Activated T-cell treated with anti-CD3 and anti-CD28 coated beads, Interleukin-2, amount 50 U/mL, for 72 hours (primary cell): ENCODE measurements at regions not wholly inside any gene's neighbourhood (a gene's known extent, or its start where the extent isn't known, plus 50 kb on each side); places are given as distances from the start of the nearest gene placed in this dataset.
"Not testable (repeated sequence)": the region's sequence is repeated elsewhere in the genome, so short reads cannot be mapped to it uniquely, and the experiment has no call there.

Experiments
- ATAC-seq, 2 donors: fragments of 150-1000 bp; cut with Tn5 transposase; replicated peaks in 1 of 2; 2 replicates each; pipeline ENCODE4 v1.10.0; 2021; ENCODE audit warnings: moderate library complexity in 2 of 2, mild to moderate bottlenecking in 1 of 2
- DNase-seq, 2 donors: peaks; one replicate each; pipeline ENCODE4 v3.0.0; 2021 to 2022; ENCODE audit warnings: mixed read lengths in 1 of 2
- H3K27ac Mint-ChIP-seq: one replicate; pipeline ENCODE4 v1.8.0; 2022; ENCODE audit warnings: mild to moderate bottlenecking, moderate library complexity, mixed read lengths
- H3K27me3 Mint-ChIP-seq: one replicate; pipeline ENCODE4 v1.8.0; 2022; ENCODE audit warnings: low read depth, mixed read lengths
- H3K36me3 Mint-ChIP-seq, 2 donors: one replicate each; pipeline ENCODE4 v1.8.0; 2022; ENCODE audit warnings: mixed read lengths in 2 of 2, mild to moderate bottlenecking in 1 of 2; ENCODE audit not compliant: insufficient read depth in 2 of 2
- H3K4me1 Mint-ChIP-seq: one replicate; pipeline ENCODE4 v1.8.0; 2022; ENCODE audit warnings: low read depth, mixed read lengths
- H3K4me3 Mint-ChIP-seq, 2 donors: one replicate each; pipeline ENCODE4 v1.8.0; 2022; ENCODE audit warnings: mild to moderate bottlenecking in 2 of 2, mixed read lengths in 2 of 2, moderate library complexity in 2 of 2
- H3K9me3 Mint-ChIP-seq, 2 donors: one replicate each; pipeline ENCODE4 v1.8.0; 2022; ENCODE audit warnings: mixed read lengths in 2 of 2

GRCh38 chrX:107296184-107296583 is 89.8 kb downstream of the DNAAF6 start:
- ATAC-seq, H3K9me3 Mint-ChIP-seq, H3K4me3 Mint-ChIP-seq, H3K27ac Mint-ChIP-seq, DNase-seq, H3K4me1 Mint-ChIP-seq, H3K36me3 Mint-ChIP-seq: not testable (repeated sequence)
- H3K27me3 Mint-ChIP-seq = peaks cover 53% of the 10 kb centered on the region

GRCh38 chrX:107298276-107298675 is 91.9 kb downstream of the DNAAF6 start:
- Mint-ChIP-seq H3K9me3 (peaks cover 0 to 1% of the 10 kb centered on the region in 2 donors), H3K27me3 (peaks cover 66% of the 10 kb centered on the region), H3K4me1 (no peaks in the 10 kb centered on the region), H3K4me3 (no peak overlapping the region), H3K27ac (no peak overlapping the region), H3K36me3 (no peaks in the 10 kb centered on the region)
- no peak for ATAC-seq
- no peak for DNase-seq

GRCh38 chrX:107301253-107301652 is 94.8 kb downstream of the DNAAF6 start:
- Mint-ChIP-seq H3K27me3 (peaks cover 76% of the 10 kb centered on the region), H3K9me3 (peaks cover 0 to 2% of the 10 kb centered on the region in 2 donors), H3K27ac (no peak overlapping the region), H3K36me3 (peaks cover 1 to 2% of the 10 kb centered on the region in 2 donors), H3K4me3 (no peak overlapping the region), H3K4me1 (no peaks in the 10 kb centered on the region)
- no peak for DNase-seq
- no peak for ATAC-seq

- no peak overlapping the region for H3K4me3 Mint-ChIP-seq
- H3K36me3 Mint-ChIP-seq = peaks cover 1 to 2% of the 10 kb centered on the region in 2 donors
- DNase-seq (no peak), ATAC-seq (no peak)
- no peak overlapping the region for H3K27ac Mint-ChIP-seq
- H3K9me3 Mint-ChIP-seq = peaks cover 0 to 2% of the 10 kb centered on the region in 2 donors
- no peaks in the 10 kb centered on the region for H3K4me1 Mint-ChIP-seq
- H3K27me3 Mint-ChIP-seq = peaks cover 53% of the 10 kb centered on the region
Measured at GRCh38 chrX:107304141-107304540, 97.7 kb downstream of the DNAAF6 start.

- no peak overlapping the region for H3K4me3 Mint-ChIP-seq
- peaks cover 37% of the 10 kb centered on the region for H3K27me3 Mint-ChIP-seq
- no peaks in the 10 kb centered on the region for H3K9me3 Mint-ChIP-seq
- DNase-seq = no peak
- no peak for ATAC-seq
- no peaks in the 10 kb centered on the region for H3K36me3 Mint-ChIP-seq
- H3K27ac Mint-ChIP-seq = no peak overlapping the region
- H3K4me1 Mint-ChIP-seq = no peaks in the 10 kb centered on the region
Measured at GRCh38 chrX:107323786-107324492, 117.5 kb downstream of the DNAAF6 start.

GRCh38 chrX:107324493-107325310 is 118.3 kb downstream of the DNAAF6 start:
- peak in 1 of 2 donors; percentile 29 for ATAC-seq

DNA sequence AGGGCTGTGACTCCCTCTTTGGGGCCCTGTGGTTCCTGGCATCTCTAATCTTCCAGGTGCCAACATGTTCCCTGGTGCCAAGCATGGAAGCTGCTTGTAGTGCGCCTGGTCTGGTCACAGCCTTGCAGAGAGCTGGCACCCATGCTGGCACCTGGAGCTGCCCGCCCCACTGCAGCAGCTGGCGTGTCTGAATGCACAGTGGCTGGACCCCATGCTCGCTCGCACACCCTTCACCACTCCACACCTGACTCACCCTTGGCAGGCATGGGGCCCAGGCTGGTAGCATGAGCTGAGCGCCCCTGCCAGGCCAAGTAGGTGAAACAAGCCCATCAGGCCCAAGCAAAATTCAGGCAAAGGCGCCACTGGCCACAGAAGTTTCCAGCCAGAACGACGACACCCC is 119.1 kb downstream of the DNAAF6 start:
- no peak overlapping the region for H3K27ac Mint-ChIP-seq
- no peaks in the 10 kb centered on the region for H3K4me1 Mint-ChIP-seq
- no peaks in the 10 kb centered on the region for H3K36me3 Mint-ChIP-seq
- no peaks in the 10 kb centered on the region for H3K9me3 Mint-ChIP-seq
- H3K4me3 Mint-ChIP-seq = no peak overlapping the region
- H3K27me3 Mint-ChIP-seq = peaks cover 42% of the 10 kb centered on the region
- DNase-seq (no peak), ATAC-seq (no peak)

More at GRCh38 chrX:107324493-107325310, 118.3 kb downstream of the DNAAF6 start:
- H3K4me3 Mint-ChIP-seq = no peak overlapping the region
- no peaks in the 10 kb centered on the region for H3K9me3 Mint-ChIP-seq
- H3K27ac Mint-ChIP-seq = no peak overlapping the region
- peak; percentile 2 to 21 for DNase-seq
- peaks cover 37% of the 10 kb centered on the region for H3K27me3 Mint-ChIP-seq
- H3K4me1 Mint-ChIP-seq = no peaks in the 10 kb centered on the region
- no peaks in the 10 kb centered on the region for H3K36me3 Mint-ChIP-seq

DNA sequence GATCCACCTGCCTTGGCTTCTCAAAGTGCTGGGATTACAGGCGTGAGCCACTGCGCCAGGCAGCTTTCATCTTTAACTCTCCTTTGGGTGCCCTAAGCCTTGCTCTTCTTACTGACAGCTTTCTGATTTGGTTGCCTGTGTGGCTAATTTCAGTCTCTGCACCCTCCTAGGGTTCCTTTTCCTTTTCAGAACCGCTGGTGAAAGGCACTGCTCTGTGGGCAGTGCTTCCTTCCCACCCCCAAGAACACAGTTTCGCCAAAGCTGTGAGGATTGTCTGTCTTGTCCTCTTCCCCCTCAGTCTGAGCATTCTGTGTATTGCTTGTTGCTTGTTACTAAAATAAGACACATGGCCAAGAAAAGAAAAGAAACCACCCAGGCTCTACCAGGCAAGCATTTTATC is 101.4 kb upstream of the FRMPD3 start:
- no peak for ATAC-seq
- DNase-seq = no peak
- Mint-ChIP-seq H3K27me3 (peaks cover 72% of the 10 kb centered on the region), H3K27ac (no peak overlapping the region), H3K4me1 (no peaks in the 10 kb centered on the region), H3K9me3 (no peaks in the 10 kb centered on the region), H3K4me3 (no peak overlapping the region), H3K36me3 (no peaks in the 10 kb centered on the region)

GRCh38 chrX:107348990-107349389 is 100.5 kb upstream of the FRMPD3 start:
- peaks cover 67% of the 10 kb centered on the region for H3K27me3 Mint-ChIP-seq
- H3K9me3 Mint-ChIP-seq = no peaks in the 10 kb centered on the region
- DNase-seq (no peak), ATAC-seq (no peak)
- no peak overlapping the region for H3K27ac Mint-ChIP-seq
- H3K4me1 Mint-ChIP-seq = no peaks in the 10 kb centered on the region
- H3K36me3 Mint-ChIP-seq = no peaks in the 10 kb centered on the region
- no peak overlapping the region for H3K4me3 Mint-ChIP-seq

- H3K27me3 Mint-ChIP-seq = peaks cover 64% of the 10 kb centered on the region
- no peaks in the 10 kb centered on the region for H3K36me3 Mint-ChIP-seq
- DNase-seq (no peak), ATAC-seq (no peak)
- no peaks in the 10 kb centered on the region for H3K9me3 Mint-ChIP-seq
- H3K4me3 Mint-ChIP-seq = no peak overlapping the region
- H3K27ac Mint-ChIP-seq = no peak overlapping the region
- no peaks in the 10 kb centered on the region for H3K4me1 Mint-ChIP-seq
Measured at GRCh38 chrX:107355533-107355932, 93.9 kb upstream of the FRMPD3 start.

- H3K4me1 Mint-ChIP-seq = no peaks in the 10 kb centered on the region
- H3K27ac Mint-ChIP-seq = no peak overlapping the region
- peaks cover 55% of the 10 kb centered on the region for H3K27me3 Mint-ChIP-seq
- no peaks in the 10 kb centered on the region for H3K36me3 Mint-ChIP-seq
- DNase-seq (no peak), ATAC-seq (no peak)
- H3K4me3 Mint-ChIP-seq = no peak overlapping the region
- no peaks in the 10 kb centered on the region for H3K9me3 Mint-ChIP-seq
Measured at GRCh38 chrX:107360788-107361360, 88.6 kb upstream of the FRMPD3 start.

DNA sequence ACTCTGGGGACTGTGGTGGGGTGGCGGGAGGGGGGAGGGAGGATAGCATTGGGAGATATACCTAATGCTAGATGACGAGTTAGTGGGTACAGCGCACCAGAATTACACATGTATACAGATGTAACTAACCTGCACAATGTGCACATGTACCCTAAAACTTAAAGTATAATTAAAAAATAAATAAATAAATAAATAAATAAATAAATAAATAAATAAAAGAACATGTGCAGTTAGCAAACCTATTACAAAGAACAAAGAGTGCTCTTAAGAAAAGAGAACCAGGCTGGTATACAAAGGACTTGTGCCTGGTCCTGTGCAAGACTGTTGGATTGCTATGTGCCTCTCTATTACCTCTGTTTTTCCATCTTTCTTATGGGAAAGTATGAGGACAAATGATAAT is 79.3 kb upstream of the FRMPD3 start:
- H3K27me3 Mint-ChIP-seq, H3K27ac Mint-ChIP-seq, ATAC-seq, H3K4me3 Mint-ChIP-seq, H3K4me1 Mint-ChIP-seq, DNase-seq, H3K36me3 Mint-ChIP-seq, H3K9me3 Mint-ChIP-seq: not testable (repeated sequence)

DNA sequence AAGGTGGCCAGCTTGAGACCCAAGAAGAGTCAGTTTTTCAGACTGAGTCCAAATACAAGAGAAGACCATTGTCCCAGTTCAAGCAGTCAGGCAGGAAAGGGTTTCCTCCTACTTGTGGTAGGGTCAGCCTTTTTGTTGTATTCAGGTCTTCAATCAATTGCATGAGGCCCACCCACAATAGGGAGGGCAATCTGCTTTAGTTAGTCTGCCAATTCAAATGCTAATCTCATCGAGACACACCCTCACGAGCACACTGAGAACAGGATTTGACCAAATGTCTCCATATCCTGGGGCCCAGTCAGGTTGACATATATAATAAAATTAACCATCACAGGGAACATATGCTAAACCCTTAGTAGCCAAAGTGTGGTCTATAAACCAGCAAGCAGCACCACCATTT is 75.3 kb upstream of the FRMPD3 start:
- ATAC-seq = no peak
- no peaks in the 10 kb centered on the region for H3K4me1 Mint-ChIP-seq
- no peaks in the 10 kb centered on the region for H3K9me3 Mint-ChIP-seq

More for the DNA sequence above, 75.3 kb upstream of the FRMPD3 start:
- Mint-ChIP-seq H3K27ac (no peak overlapping the region), H3K27me3 (peaks cover 12% of the 10 kb centered on the region), H3K36me3 (no peaks in the 10 kb centered on the region), H3K4me3 (no peak overlapping the region)
- DNase-seq = no peak
